ENCODE measurements at regions not wholly inside any gene's neighbourhood (a gene's known extent, or its start where the extent isn't known, plus 50 kb on each side); places are given as distances from the start of the nearest gene placed in this dataset.

DNA sequence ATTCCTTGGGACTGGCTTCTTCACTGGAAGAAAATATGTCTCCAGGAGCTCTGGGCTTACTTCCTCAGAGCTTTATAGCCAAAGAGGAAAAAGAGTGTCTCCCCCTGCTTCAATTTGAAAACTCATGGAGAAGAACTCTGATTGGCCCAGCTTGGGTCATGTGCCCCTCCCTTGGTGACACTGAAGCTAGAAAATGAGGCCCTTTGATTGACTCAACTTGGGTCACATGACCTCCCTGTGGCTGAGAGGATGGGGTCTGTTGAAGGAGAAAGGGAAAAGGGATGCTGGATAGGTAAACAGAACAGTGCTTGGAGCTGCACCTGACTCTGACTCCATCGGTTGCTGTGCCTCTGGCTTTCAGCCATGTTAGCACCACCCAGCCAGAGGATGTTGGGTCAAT is 70.6 kb upstream of the KSR1 start:
- H3K4me3 ChIP-seq (ENCODE audit: low read length) = no peak overlapping the region
- Mint-ChIP-seq H3K27me3 (ENCODE audit: low read depth in 2 of 2) (peaks cover 0 to 6% of the 10 kb centered on the region in 2 donors), H3K9me3 (no peaks in the 10 kb centered on the region), H3K4me3 (no peak overlapping the region), H3K4me1 (peaks cover 8 to 19% of the 10 kb centered on the region in 2 donors), H3K36me3 (no peaks in the 10 kb centered on the region), H3K27ac (no peak overlapping the region)
- no peak overlapping the region for H3K27ac ChIP-seq (ENCODE audit: low read length)
- H3K9me3 ChIP-seq (ENCODE audit: control insufficient read depth, insufficient read depth, low read length) = no peaks in the 10 kb centered on the region
- intact Hi-C loops (cut with micrococcal nuclease) = no loop called here
- no peaks in the 10 kb centered on the region for H3K27me3 ChIP-seq (ENCODE audit: control insufficient read depth, insufficient read depth, low read length)
- no peak for ATAC-seq
- DNase-seq = no peak
- H3K4me1 ChIP-seq (ENCODE audit: control insufficient read depth, insufficient read depth, low read length) = peaks cover 11% of the 10 kb centered on the region
- no peak for TF ChIP-seq CTCF (IDR thresholded peaks at IDR 0.05)
- H3K36me3 ChIP-seq (ENCODE audit: control insufficient read depth, insufficient read depth, low read length) = no peaks in the 10 kb centered on the region
- 95% methylated on average over 1 of the region's 1 CpG for WGBS (ENCODE audit: insufficient coverage)

DNA sequence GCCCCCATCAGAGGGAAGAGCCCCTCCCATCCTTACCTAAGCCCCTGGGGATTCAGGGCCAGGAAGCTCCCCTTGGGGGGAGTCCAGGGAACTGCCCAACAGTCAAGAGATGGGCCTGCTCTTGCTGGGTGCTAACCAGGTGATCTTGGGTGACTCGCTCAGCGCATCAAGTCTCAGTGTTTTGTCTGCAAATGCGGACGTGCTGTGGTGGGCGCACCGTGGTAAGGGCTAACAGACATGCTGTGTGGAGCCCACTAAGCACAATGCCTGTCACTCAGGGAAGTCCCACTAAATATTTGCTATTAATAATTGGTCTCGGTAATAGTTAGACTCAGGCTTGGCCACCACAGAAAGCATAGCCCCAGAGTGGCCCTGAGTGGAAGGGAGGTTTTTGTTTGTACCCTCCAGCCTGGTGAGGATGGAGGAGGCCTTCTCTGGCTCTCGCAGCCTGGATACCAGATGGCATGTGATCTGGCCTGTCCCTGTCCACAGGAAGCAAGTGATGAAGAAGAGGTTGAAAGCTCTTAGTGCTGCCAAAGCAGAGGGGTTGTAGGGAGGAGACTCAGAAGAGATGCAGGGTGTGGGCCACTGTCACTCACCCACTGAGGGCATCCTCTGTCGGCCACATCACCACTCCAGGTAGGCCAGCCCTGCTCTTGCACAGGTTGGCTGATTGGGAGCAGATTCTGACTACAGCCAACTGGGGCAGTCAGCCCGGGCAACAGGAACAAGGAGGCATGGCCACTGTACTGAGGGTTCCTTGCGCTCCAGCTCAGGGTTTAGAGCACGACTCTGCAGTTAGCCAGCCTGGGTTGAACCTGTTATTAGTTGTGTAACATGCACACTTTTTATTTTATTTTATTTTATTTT is 69.8 kb upstream of the KSR1 start:
- Mint-ChIP-seq H3K9me3 (no peaks in the 10 kb centered on the region), H3K4me1 (peaks cover 8 to 19% of the 10 kb centered on the region in 2 donors), H3K27ac (no peak overlapping the region), H3K27me3 (ENCODE audit: low read depth in 2 of 2) (peaks cover 0 to under 1% of the 10 kb centered on the region in 2 donors), H3K4me3 (no peak overlapping the region), H3K36me3 (no peaks in the 10 kb centered on the region)
- WGBS (ENCODE audit: insufficient coverage) = 91% methylated on average over 12 of the region's 12 CpGs
- intact Hi-C loops (cut with micrococcal nuclease) = no loop called here
- TF ChIP-seq CTCF (IDR thresholded peaks at IDR 0.05) = no peak
- H3K4me1 ChIP-seq (ENCODE audit: control insufficient read depth, insufficient read depth, low read length) = peaks cover 5% of the 10 kb centered on the region
- H3K4me3 ChIP-seq (ENCODE audit: low read length) = no peak overlapping the region
- DNase-seq = no peak
- no peaks in the 10 kb centered on the region for H3K27me3 ChIP-seq (ENCODE audit: control insufficient read depth, insufficient read depth, low read length)
- no peaks in the 10 kb centered on the region for H3K36me3 ChIP-seq (ENCODE audit: control insufficient read depth, insufficient read depth, low read length)
- ATAC-seq = peak in 1 of 3 donors; percentile 9
- no peaks in the 10 kb centered on the region for H3K9me3 ChIP-seq (ENCODE audit: control insufficient read depth, insufficient read depth, low read length)
- H3K27ac ChIP-seq (ENCODE audit: low read length) = no peak overlapping the region

DNA sequence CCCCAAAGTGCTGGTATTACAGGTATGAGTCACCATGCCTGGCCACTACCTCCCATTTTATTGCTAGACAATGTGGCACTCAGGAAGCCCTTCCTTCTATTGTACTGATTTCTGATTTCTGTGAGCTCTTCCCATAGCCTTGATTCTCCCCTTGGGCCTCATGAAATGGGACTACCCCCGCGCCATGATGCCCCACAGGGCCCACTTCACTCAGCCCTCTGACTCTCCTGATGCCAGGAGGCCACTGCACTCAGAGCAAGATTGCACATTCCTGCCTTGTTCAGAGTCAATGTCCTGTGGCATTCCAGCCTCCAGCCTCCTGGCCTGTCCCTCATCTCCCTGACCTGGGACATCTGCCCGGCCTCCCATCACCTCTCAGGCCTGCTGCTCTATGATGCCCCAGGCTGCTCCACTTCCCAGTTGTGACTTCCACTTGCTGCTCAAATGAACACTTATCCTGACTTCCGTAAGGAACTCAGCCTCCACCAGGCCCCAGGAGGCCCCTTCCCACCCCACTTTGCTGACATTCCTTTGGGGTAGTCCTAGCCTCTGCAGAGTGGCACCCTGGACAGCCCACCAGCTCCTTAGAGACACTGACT is 66.6 kb upstream of the KSR1 start:
- ATAC-seq (no peak), DNase-seq (no peak)
- Mint-ChIP-seq H3K4me1 (peaks cover 8 to 19% of the 10 kb centered on the region in 2 donors), H3K36me3 (no peaks in the 10 kb centered on the region), H3K27ac (peak overlapping the region in 1 of 2 donors; percentile 54), H3K4me3 (no peak overlapping the region), H3K9me3 (no peaks in the 10 kb centered on the region), H3K27me3 (ENCODE audit: low read depth in 2 of 2) (peaks cover 11 to 19% of the 10 kb centered on the region in 2 donors)
- intact Hi-C loops (cut with micrococcal nuclease) = no loop called here
- Histone ChIP-seq H3K36me3 (ENCODE audit: control insufficient read depth, insufficient read depth, low read length) (no peaks in the 10 kb centered on the region), H3K4me1 (ENCODE audit: control insufficient read depth, insufficient read depth, low read length) (peaks cover 5% of the 10 kb centered on the region), H3K27ac (ENCODE audit: low read length) (no peak overlapping the region), H3K27me3 (ENCODE audit: control insufficient read depth, insufficient read depth, low read length) (no peaks in the 10 kb centered on the region), H3K4me3 (ENCODE audit: low read length) (no peak overlapping the region), H3K9me3 (ENCODE audit: control insufficient read depth, insufficient read depth, low read length) (no peaks in the 10 kb centered on the region)
- TF ChIP-seq CTCF (IDR thresholded peaks at IDR 0.05) = no peak
- WGBS (ENCODE audit: insufficient coverage) = 91% methylated on average over 4 of the region's 4 CpGs

All from natural killer cell (primary cell).